Pancreas (tissue), 10 donors: ENCODE measurements at regions not wholly inside any gene's neighbourhood (a gene's known extent, or its start where the extent isn't known, plus 50 kb on each side); places are given as distances from the start of the nearest gene placed in this dataset.

ENCODE experiments used
- ATAC-seq, 4 donors: fragments of 200-7000 bp; cut with Tn5 transposase; one replicate each; pipeline versions ENCODE4 v1.8.0 to v1.9.1; 2020; ENCODE audit warnings: mild to moderate bottlenecking in 4 of 4, moderate library complexity in 4 of 4
- DNase-seq, 6 donors: peaks; one replicate each; pipeline ENCODE4 v3.0.0-alpha.2; 2020
- FAIRE-seq: peaks from 2 replicates; lab custom pipeline; 2012; peaks lifted over from hg19 to GRCh38; lab: Jason Lieb, UNC
- H3K27ac ChIP-seq, 4 donors: fragments of 200-600 bp; sonication (generic); 1 replicate in 3 of 4; 2 replicates in 1 of 4; pipeline versions ENCODE4 v1.5.0 to v1.8.0; 2020
- H3K27me3 ChIP-seq, 4 donors: fragments of 200-600 bp; one replicate each; pipeline ENCODE4 v1.8.0; 2021
- H3K36me3 ChIP-seq, 3 donors: fragments of 200-600 bp; sonication (generic) in 1 of 3; one replicate each; pipeline versions ENCODE4 v1.5.0 to v1.8.0; 2020 to 2021
- H3K4me1 ChIP-seq, 3 donors: fragments of 200-600 bp; one replicate each; pipeline ENCODE4 v1.8.0; 2021
- H3K4me3 ChIP-seq, 4 donors: fragments of 200-600 bp; sonication (generic) in 2 of 4; one replicate each; pipeline versions ENCODE4 v1.5.0 to v1.8.0; 2020 to 2021
- H3K9me3 ChIP-seq, 4 donors: fragments of 200-600 bp; one replicate each; pipeline ENCODE4 v1.8.0; 2021
- CTCF ChIP-seq, 4 donors: fragments of 200-600 bp; sonication (generic) in 3 of 4; IDR thresholded peaks; one replicate each; pipeline versions ENCODE4 v1.5.0 to v1.8.0; 2021; ENCODE audit warnings: antibody characterized with exemption in 4 of 4
- WGBS, 2 donors: extraction: QIAGEN DNeasy Blood & Tissue Kit; methylation state at CpG; one replicate each; pipeline ENCODE4 v1.1.7; 2013; 5-methylcytosine and 5-hydroxymethylcytosine counted together
- intact Hi-C, 3 donors: fragments of 100-400 bp; cut with DNase I; formaldehyde crosslinking; loops; one replicate each; pipeline versions ENCODE4 v1.11.1 to v1.14.2; 2022
- donor health status: healthy with polysubstance abuse.
- donor health status: DM: no; HTN: no; CAD: no; lungs with moderate emphysema.
- donor health status: DM: no; HTN: no; CAD: no.
- donor health status: control.
- donor health status: control.
- donor health status: Bipolar disorder and iron deficiency.
- donor health status: DM: yes; HTN: yes; CAD: no.
- donor health status: DM: no; HTN: no; CAD: no.
- donor health status: DM: no; HTN: no; CAD: no.
- donor health status: DM: yes; HTN: yes; CAD: no.

GRCh38 chr4:184887333-184887732, 61.6 kb upstream of the ACSL1 start:
- Histone ChIP-seq H3K9me3 (no peaks in the 10 kb centered on the region), H3K27me3 (no peaks in the 10 kb centered on the region), H3K4me1 (no peaks in the 10 kb centered on the region), H3K4me3 (no peak overlapping the region), H3K27ac (no peak overlapping the region), H3K36me3 (no peaks in the 10 kb centered on the region)
- no peak for TF ChIP-seq CTCF (IDR thresholded peaks at IDR 0.05)
- intact Hi-C loops = no loop called here
- 89 to 91% methylated on average over 3 of the region's 3 CpGs for WGBS, 2 donors
- FAIRE-seq (no peak), ATAC-seq (no peak), DNase-seq (no peak)

GRCh38 chr4:184887947-184888346, 62.2 kb upstream of the ACSL1 start:
- Histone ChIP-seq H3K36me3 (no peaks in the 10 kb centered on the region), H3K4me3 (no peak overlapping the region), H3K27ac (no peak overlapping the region), H3K9me3 (no peaks in the 10 kb centered on the region), H3K4me1 (no peaks in the 10 kb centered on the region), H3K27me3 (no peaks in the 10 kb centered on the region)
- WGBS, 2 donors = 60 to 70% methylated on average over 6 of the region's 6 CpGs
- DNase-seq (no peak), FAIRE-seq (no peak), ATAC-seq (no peak)
- intact Hi-C loops = no loop called here
- no peak for TF ChIP-seq CTCF (IDR thresholded peaks at IDR 0.05)

- Histone ChIP-seq H3K27ac (no peak overlapping the region), H3K9me3 (no peaks in the 10 kb centered on the region), H3K27me3 (no peaks in the 10 kb centered on the region), H3K4me3 (no peak overlapping the region), H3K36me3 (no peaks in the 10 kb centered on the region), H3K4me1 (no peaks in the 10 kb centered on the region)
- intact Hi-C loops = no loop called here
- FAIRE-seq = no peak
- no peak for DNase-seq
- WGBS, 2 donors = 64 to 68% methylated on average over 13 of the region's 13 CpGs
- no peak for TF ChIP-seq CTCF (IDR thresholded peaks at IDR 0.05)
- peak in 2 of 4 donors; percentile 56 to 62 for ATAC-seq
Measured at GRCh38 chr4:184889666-184890335, 64.0 kb upstream of the ACSL1 start.

GRCh38 chr4:184890499-184890898, 64.7 kb upstream of the ACSL1 start:
- H3K4me1 ChIP-seq = no peaks in the 10 kb centered on the region
- no peak for ATAC-seq
- no peak for TF ChIP-seq CTCF (IDR thresholded peaks at IDR 0.05)
- H3K36me3 ChIP-seq = no peaks in the 10 kb centered on the region
- 65 to 70% methylated on average over 5 of the region's 5 CpGs for WGBS, 2 donors
- no peaks in the 10 kb centered on the region for H3K9me3 ChIP-seq
- intact Hi-C loops = no loop called here
- H3K4me3 ChIP-seq = no peak overlapping the region
- no peaks in the 10 kb centered on the region for H3K27me3 ChIP-seq
- DNase-seq = no peak
- no peak for FAIRE-seq
- H3K27ac ChIP-seq = no peak overlapping the region

- intact Hi-C loops = no loop called here
Measured at GRCh38 chr4:184891816-184892397, 66.1 kb upstream of the ACSL1 start.

More at GRCh38 chr4:184891816-184892397, 66.1 kb upstream of the ACSL1 start:
- H3K9me3 ChIP-seq = no peaks in the 10 kb centered on the region
- WGBS, 2 donors = 95 to 97% methylated on average over 2 of the region's 2 CpGs
- no peak for DNase-seq
- no peak overlapping the region for H3K27ac ChIP-seq
- ATAC-seq = no peak
- H3K27me3 ChIP-seq = no peaks in the 10 kb centered on the region
- H3K36me3 ChIP-seq = no peaks in the 10 kb centered on the region
- no peaks in the 10 kb centered on the region for H3K4me1 ChIP-seq
- FAIRE-seq = no peak
- H3K4me3 ChIP-seq = no peak overlapping the region
- no peak for TF ChIP-seq CTCF (IDR thresholded peaks at IDR 0.05)
